ENCODE measurements at regions not wholly inside any gene's neighbourhood (a gene's known extent, or its start where the extent isn't known, plus 50 kb on each side); places are given as distances from the start of the nearest gene placed in this dataset.

- Histone ChIP-seq H3K36me3 (ENCODE audit: control insufficient read depth, low read length) (no peaks in the 10 kb centered on the region), H3K9me3 (ENCODE audit: control insufficient read depth, insufficient read depth, low read length) (no peaks in the 10 kb centered on the region), H3K4me2 (ENCODE audit: low read length) (no peak overlapping the region), H3K9me2 (replicated peaks; ENCODE audit: control insufficient read depth, low read length) (no peaks in the 10 kb centered on the region), H3F3A (ENCODE audit: control insufficient read depth, insufficient read depth) (no peaks in the 10 kb centered on the region), H3K4me3 (ENCODE audit: low read length) (no peak overlapping the region), H3K4me1 (ENCODE audit: control insufficient read depth, low read length) (no peaks in the 10 kb centered on the region), H4K20me1 (ENCODE audit: control insufficient read depth, insufficient read depth, low read depth, low read length) (no peaks in the 10 kb centered on the region), H3K27ac (ENCODE audit: low read depth, low read length) (no peak overlapping the region), H3K27me3 (ENCODE audit: control insufficient read depth, low read length) (no peaks in the 10 kb centered on the region), H3K79me2 (ENCODE audit: control insufficient read depth, low read length) (no peaks in the 10 kb centered on the region)
- no peak for TF ChIP-seq CTCF (IDR thresholded peaks at IDR 0.05; ENCODE audit: low read depth, low read length, poor library complexity, severe bottlenecking)
- no peak for TF ChIP-seq EZH2phosphoT487 (IDR thresholded peaks at IDR 0.05; ENCODE audit: borderline replicate concordance, low read length)
These were observed 1174.9 kb downstream of the BRD1 start for GRCh38 chr22:48652796-48653195.

DNA sequence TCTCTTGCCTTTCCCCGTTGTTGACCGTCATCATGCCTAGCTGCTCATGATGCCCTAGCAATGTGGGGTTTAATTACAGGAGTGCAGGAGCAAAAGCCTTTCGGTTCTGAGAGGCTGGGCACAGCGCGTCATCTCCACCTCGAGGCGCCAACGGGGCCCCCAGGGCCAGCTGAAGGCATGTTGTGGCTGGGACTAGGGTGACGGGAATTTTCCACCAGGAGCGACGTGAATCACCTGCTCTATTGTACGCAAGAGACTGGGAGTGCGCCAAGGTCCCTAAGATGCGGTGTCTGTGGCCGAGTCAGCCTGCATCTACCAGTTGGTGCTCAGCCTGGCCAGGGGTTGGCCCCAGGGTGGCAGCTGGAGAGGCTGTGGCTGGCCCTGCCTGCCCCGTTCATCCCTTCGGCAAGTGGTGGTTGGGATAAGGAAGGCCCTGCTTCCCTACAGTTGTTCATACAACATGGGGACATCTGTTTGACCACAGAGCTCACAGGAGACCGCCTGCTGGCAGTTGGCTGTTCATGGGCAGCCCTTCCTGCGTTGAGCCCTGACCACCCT lies 1175.6 kb downstream of the BRD1 start:
- Histone ChIP-seq H3K79me2 (ENCODE audit: control insufficient read depth, low read length) (no peaks in the 10 kb centered on the region), H3K4me2 (ENCODE audit: low read length) (no peak overlapping the region), H4K20me1 (ENCODE audit: control insufficient read depth, insufficient read depth, low read depth, low read length) (no peaks in the 10 kb centered on the region), H3K9me3 (ENCODE audit: control insufficient read depth, insufficient read depth, low read length) (no peaks in the 10 kb centered on the region), H3K27me3 (ENCODE audit: control insufficient read depth, low read length) (no peaks in the 10 kb centered on the region), H3K9me2 (replicated peaks; ENCODE audit: control insufficient read depth, low read length) (no peaks in the 10 kb centered on the region), H3K4me1 (ENCODE audit: control insufficient read depth, low read length) (no peaks in the 10 kb centered on the region), H3K4me3 (ENCODE audit: low read length) (no peak overlapping the region), H3K36me3 (ENCODE audit: control insufficient read depth, low read length) (no peaks in the 10 kb centered on the region), H3K27ac (ENCODE audit: low read depth, low read length) (no peak overlapping the region), H3F3A (ENCODE audit: control insufficient read depth, insufficient read depth) (no peaks in the 10 kb centered on the region)
- TF ChIP-seq CTCF (IDR thresholded peaks at IDR 0.05; ENCODE audit: low read depth, low read length, poor library complexity, severe bottlenecking) (no peak), EZH2phosphoT487 (IDR thresholded peaks at IDR 0.05; ENCODE audit: borderline replicate concordance, low read length) (no peak)

- H3K9me3 ChIP-seq (ENCODE audit: control insufficient read depth, insufficient read depth, low read length) = no peaks in the 10 kb centered on the region
- H3K9me2 ChIP-seq (replicated peaks; ENCODE audit: control insufficient read depth, low read length) = no peaks in the 10 kb centered on the region
- H3K27ac ChIP-seq (ENCODE audit: low read depth, low read length) = no peak overlapping the region
- H3K36me3 ChIP-seq (ENCODE audit: control insufficient read depth, low read length) = no peaks in the 10 kb centered on the region
- TF ChIP-seq EZH2phosphoT487 (IDR thresholded peaks at IDR 0.05; ENCODE audit: borderline replicate concordance, low read length) (no peak), CTCF (IDR thresholded peaks at IDR 0.05; ENCODE audit: low read depth, low read length, poor library complexity, severe bottlenecking) (no peak)
- H3K27me3 ChIP-seq (ENCODE audit: control insufficient read depth, low read length) = no peaks in the 10 kb centered on the region
- H3K4me3 ChIP-seq (ENCODE audit: low read length) = no peak overlapping the region
- H4K20me1 ChIP-seq (ENCODE audit: control insufficient read depth, insufficient read depth, low read depth, low read length) = no peaks in the 10 kb centered on the region
- H3K4me2 ChIP-seq (ENCODE audit: low read length) = no peak overlapping the region
- H3K79me2 ChIP-seq (ENCODE audit: control insufficient read depth, low read length) = no peaks in the 10 kb centered on the region
- H3K4me1 ChIP-seq (ENCODE audit: control insufficient read depth, low read length) = no peaks in the 10 kb centered on the region
- no peaks in the 10 kb centered on the region for H3F3A ChIP-seq (ENCODE audit: control insufficient read depth, insufficient read depth)
These were observed 1176.4 kb downstream of the BRD1 start for GRCh38 chr22:48651036-48651890.
